ENCODE measurements at regions not wholly inside any gene's neighbourhood (a gene's known extent, or its start where the extent isn't known, plus 50 kb on each side); places are given as distances from the start of the nearest gene placed in this dataset.

- TF ChIP-seq CTCF (IDR thresholded peaks at IDR 0.05), result no peak
- TF ChIP-seq ZFX (IDR thresholded peaks at IDR 0.05; ENCODE audit: borderline replicate concordance), result no peak
These were observed 65.2 kb upstream of the ITPRID1 start for GRCh38 chr7:31448649-31449048.

All from 22Rv1 (cell line).